ENCODE measurements at regions not wholly inside any gene's neighbourhood (a gene's known extent, or its start where the extent isn't known, plus 50 kb on each side); places are given as distances from the start of the nearest gene placed in this dataset.
A peak's percentile ranks its signal among the peaks of the same experiment; 100 is the strongest.
"Not testable (repeated sequence)": the region's sequence is repeated elsewhere in the genome, so short reads cannot be mapped to it uniquely, and the experiment has no call there.

GRCh38 chr2:192971981-192972380, 777.2 kb upstream of the TMEFF2 start:
- DNase-seq, result no peak

- DNase-seq, result no peak
Measured at GRCh38 chr2:192969055-192969454, 774.3 kb upstream of the TMEFF2 start.

- no peak for DNase-seq
Measured at GRCh38 chr2:192960945-192961344, 766.2 kb upstream of the TMEFF2 start.

GRCh38 chr2:192958615-192959014, 763.9 kb upstream of the TMEFF2 start:
- not testable (repeated sequence) for DNase-seq

- DNase-seq, result no peak
Measured at GRCh38 chr2:192957425-192957824, 762.7 kb upstream of the TMEFF2 start.

- no peak for DNase-seq
Measured at GRCh38 chr2:192953116-192953515, 758.4 kb upstream of the TMEFF2 start.

- no peak for DNase-seq
Measured at GRCh38 chr2:192952245-192952644, 757.5 kb upstream of the TMEFF2 start.

GRCh38 chr2:192948316-192948715, 753.6 kb upstream of the TMEFF2 start:
- no peak for DNase-seq

- no peak for DNase-seq
Measured at GRCh38 chr2:192947352-192947751, 752.6 kb upstream of the TMEFF2 start.

- peak; percentile 32 for DNase-seq
Measured at GRCh38 chr2:192940767-192941166, 746.0 kb upstream of the TMEFF2 start.

- no peak for DNase-seq
Measured at GRCh38 chr2:192932376-192932775, 737.6 kb upstream of the TMEFF2 start.

- not testable (repeated sequence) for DNase-seq
Measured at GRCh38 chr2:192921631-192922030, 726.9 kb upstream of the TMEFF2 start.

- DNase-seq, result no peak
Measured at GRCh38 chr2:192901446-192901845, 706.7 kb upstream of the TMEFF2 start.

GRCh38 chr2:192899466-192899865, 704.7 kb upstream of the TMEFF2 start:
- DNase-seq, result no peak

GRCh38 chr2:192893976-192894375, 699.2 kb upstream of the TMEFF2 start:
- DNase-seq, result not testable (repeated sequence)

- DNase-seq, result no peak
Measured at GRCh38 chr2:192888109-192888508, 693.4 kb upstream of the TMEFF2 start.

GRCh38 chr2:192887337-192887736, 692.6 kb upstream of the TMEFF2 start:
- no peak for DNase-seq

GRCh38 chr2:192886636-192887035, 691.9 kb upstream of the TMEFF2 start:
- peak; percentile 19 for DNase-seq

- peak; percentile 66 for DNase-seq
Measured at GRCh38 chr2:192885569-192886160, 690.9 kb upstream of the TMEFF2 start.

- no peak for DNase-seq
Measured at GRCh38 chr2:192877159-192877558, 682.4 kb upstream of the TMEFF2 start.

- no peak for DNase-seq
Measured at GRCh38 chr2:192876698-192877097, 682.0 kb upstream of the TMEFF2 start.

- DNase-seq, result no peak
Measured at GRCh38 chr2:192854706-192855105, 660.0 kb upstream of the TMEFF2 start.

- DNase-seq, result no peak
Measured at GRCh38 chr2:192854031-192854430, 659.3 kb upstream of the TMEFF2 start.

GRCh38 chr2:192828947-192829346, 634.2 kb upstream of the TMEFF2 start:
- no peak for DNase-seq

- DNase-seq, result no peak
Measured at GRCh38 chr2:192828175-192828574, 633.4 kb upstream of the TMEFF2 start.

GRCh38 chr2:192827735-192828134, 633.0 kb upstream of the TMEFF2 start:
- DNase-seq, result no peak

Measured in NCI-H510A treated with DMSO at 0.1 percent for 48 hours (cell line).